ENCODE measurements at regions not wholly inside any gene's neighbourhood (a gene's known extent, or its start where the extent isn't known, plus 50 kb on each side); places are given as distances from the start of the nearest gene placed in this dataset.

DNA sequence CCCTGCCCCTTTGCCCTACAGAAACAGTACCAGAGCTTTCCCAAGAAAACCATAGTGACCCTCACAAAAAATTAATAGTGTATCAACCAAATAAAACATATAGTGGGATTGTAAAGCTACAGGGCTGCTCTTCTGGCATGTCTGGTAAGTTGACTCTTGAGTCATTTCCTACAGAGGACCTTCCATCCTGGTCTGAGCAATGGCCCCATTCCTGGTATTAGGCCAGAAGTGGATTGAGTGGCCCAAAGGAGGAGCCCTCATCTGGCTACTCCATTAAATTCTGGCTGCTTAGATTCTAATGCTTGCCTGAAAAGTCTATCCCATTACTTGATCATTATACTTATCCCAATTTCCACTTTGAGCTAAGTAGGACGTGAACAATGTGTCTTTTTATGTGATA is 150.9 kb upstream of the HMGN3 start:
- H3K27ac ChIP-seq = no peak overlapping the region
- ChIA-PET CTCF (no interaction called here), POLR2A (ENCODE audit: low non-redundant PET) (no interaction called here)
- no peak for DNase-seq (ENCODE audit: low spot score)
- TF ChIP-seq CTCF (conservative IDR thresholded peaks at IDR 0.05; ENCODE audit: low read depth) = no peak

GRCh38 chr6:79384845-79385244 is 150.4 kb upstream of the HMGN3 start:
- ChIA-PET POLR2A (ENCODE audit: low non-redundant PET) (no interaction called here), CTCF (interaction anchor here (0.7 to 1.1 kb wide), 2 partner anchors 11 to 259 kb away, joined by 3 to 4 read pairs; no protein-coding TSS in a partner anchor)
- TF ChIP-seq CTCF (conservative IDR thresholded peaks at IDR 0.05; ENCODE audit: low read depth) = no peak

GRCh38 chr6:79378957-79379356 is 144.5 kb upstream of the HMGN3 start:
- no peak overlapping the region for H3K27ac ChIP-seq
- DNase-seq (ENCODE audit: low spot score) = no peak
- POLR2A ChIA-PET (ENCODE audit: low non-redundant PET) = no interaction called here
- no peak for TF ChIP-seq CTCF (conservative IDR thresholded peaks at IDR 0.05; ENCODE audit: low read depth)
- CTCF ChIA-PET = no interaction called here

More at GRCh38 chr6:79384845-79385244, 150.4 kb upstream of the HMGN3 start:
- no peak overlapping the region for H3K27ac ChIP-seq
- no peak for DNase-seq (ENCODE audit: low spot score)

DNA sequence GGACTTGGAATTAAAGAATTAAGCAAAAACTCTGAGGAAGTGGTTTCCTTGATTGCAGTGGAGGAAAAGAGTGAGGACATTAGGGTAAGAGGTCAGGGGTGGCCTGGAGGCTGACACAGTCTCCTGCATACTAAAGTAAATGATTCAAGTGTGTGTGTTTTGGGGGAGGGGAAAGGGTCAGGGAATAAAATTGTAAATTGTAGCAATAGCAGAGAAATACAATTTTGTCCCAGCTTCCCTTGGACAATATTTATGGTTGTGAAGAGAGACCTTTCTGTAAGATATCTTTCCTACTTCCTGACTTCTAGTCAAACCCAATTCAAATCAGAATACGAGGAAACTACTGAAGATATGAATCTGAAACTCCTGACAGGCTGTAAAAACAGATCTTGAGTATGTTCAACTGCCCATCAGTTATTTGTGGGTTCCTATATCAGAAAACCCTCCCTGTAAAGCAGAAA is 143.4 kb upstream of the HMGN3 start:
- no peak for TF ChIP-seq CTCF (conservative IDR thresholded peaks at IDR 0.05; ENCODE audit: low read depth)
- no peak overlapping the region for H3K27ac ChIP-seq
- CTCF ChIA-PET = interaction anchor here (0.6 to 0.9 kb wide), 2 partner anchors 60 to 75 kb away, joined by 3 read pairs; no protein-coding TSS in a partner anchor
- DNase-seq (ENCODE audit: low spot score) = no peak
- POLR2A ChIA-PET (ENCODE audit: low non-redundant PET) = no interaction called here

- CTCF ChIA-PET = interaction anchor here (0.7 kb wide), 1 partner anchor 18 kb away, joined by 3 read pairs; no protein-coding TSS in a partner anchor
- no peak for TF ChIP-seq CTCF (conservative IDR thresholded peaks at IDR 0.05; ENCODE audit: low read depth)
Observed at GRCh38 chr6:79377047-79377446, 142.6 kb upstream of the HMGN3 start.

GRCh38 chr6:79375635-79376337 is 141.3 kb upstream of the HMGN3 start:
- no peak for TF ChIP-seq CTCF (conservative IDR thresholded peaks at IDR 0.05; ENCODE audit: low read depth)
- CTCF ChIA-PET = interaction anchor here (0.6 to 0.7 kb wide), 2 partner anchors 29 to 539 kb away, joined by 3 to 4 read pairs; no protein-coding TSS in a partner anchor
- DNase-seq (ENCODE audit: low spot score) = no peak
- H3K27ac ChIP-seq = no peak overlapping the region
- POLR2A ChIA-PET (ENCODE audit: low non-redundant PET) = no interaction called here

More at GRCh38 chr6:79377047-79377446, 142.6 kb upstream of the HMGN3 start:
- peak; percentile 10 for DNase-seq (ENCODE audit: low spot score)
- no peak overlapping the region for H3K27ac ChIP-seq
- POLR2A ChIA-PET (ENCODE audit: low non-redundant PET) = no interaction called here

All from RWPE1 (cell line).